K562 (cell line): ENCODE measurements at regions not wholly inside any gene's neighbourhood (a gene's known extent, or its start where the extent isn't known, plus 50 kb on each side); places are given as distances from the start of the nearest gene placed in this dataset.
A peak's percentile ranks its signal among the peaks of the same experiment; 100 is the strongest.

Experiments used
- ATAC-seq: fragments of 200-7000 bp; cut with Tn5 transposase; 3 replicates; pipeline ENCODE4 v1.9.1; 2020; ENCODE audit warnings: moderate library complexity
- BruUV-seq: library from RNA; stranded (reverse); fragments of 400-500 nt; replicated peaks from 2 replicates; lab custom pipeline; 2021; lab: Mats Ljungman, UMichigan
- CTCF ChIA-PET: fragments of 300-600 bp; formaldehyde crosslinking; extraction: SDS; loops from one replicate; lab custom pipeline; 2021; ENCODE audit warnings: low intra/inter-chr PET ratio; lab: Yijun Ruan, JAX
- POLR2A ChIA-PET: fragments of 300-600, 350-650 bp; sonication (Branson Sonifier 250); formaldehyde crosslinking; extraction: SDS; loops from one replicate; lab custom pipeline; 2021; ENCODE audit warnings: antibody characterized with exemption, inconsistent platforms; lab: Yijun Ruan, JAX
- DNase-seq, 4 experiments: peaks; one replicate each; pipeline versions ENCODE4 v3.0.0 to v3.0.0-alpha.2; 2011 to 2018; ENCODE audit warnings: low spot score in 3 of 4, mixed read lengths in 3 of 4; ENCODE audit errors: extremely low read depth in 1 of 4
- FAIRE-seq: peaks from 2 replicates; lab custom pipeline; 2011; peaks lifted over from hg19 to GRCh38; lab: Jason Lieb, UNC
- H2AFZ ChIP-seq: 2 replicates; pipeline ENCODE4 v1.6.0; 2011; ENCODE audit warnings: low read depth, low read length, control low read depth, inconsistent platforms
- H3K27ac ChIP-seq: fragments of 200-600 bp; 3 replicates; pipeline ENCODE4 v1.8.0; 2011; ENCODE audit warnings: low read depth, mild to moderate bottlenecking, control low read depth, inconsistent platforms, low read length, moderate library complexity, mixed read lengths; ENCODE audit errors: extremely low read depth
- H3K27me3 ChIP-seq, 2 experiments: fragments of 300-600 bp in 1 of 2; 2 replicates in 1 of 2; 3 replicates in 1 of 2; pipeline versions ENCODE4 v1.6.0 to v1.8.0; 2011; ENCODE audit warnings: inconsistent platforms in 2 of 2, low read length in 2 of 2, mild to moderate bottlenecking in 1 of 2, mixed read lengths in 1 of 2, moderate library complexity in 1 of 2; ENCODE audit not compliant: control insufficient read depth in 2 of 2, insufficient read depth in 2 of 2
- H3K36me3 ChIP-seq: fragments of 300-600 bp; 3 replicates; pipeline ENCODE4 v1.8.0; 2011; ENCODE audit warnings: mild to moderate bottlenecking, low read length, inconsistent platforms; ENCODE audit not compliant: control insufficient read depth, insufficient read depth
- H3K4me1 ChIP-seq, 2 experiments: fragments of 200-600 bp in 1 of 2; replicated peaks in 1 of 2; 2 replicates in 1 of 2; 3 replicates in 1 of 2; pipeline versions ENCODE4 v1.5.1 to v1.8.0; 2011; ENCODE audit warnings: inconsistent platforms in 2 of 2, low read length in 2 of 2, mild to moderate bottlenecking in 1 of 2, mixed read lengths in 1 of 2, moderate library complexity in 1 of 2; ENCODE audit not compliant: control insufficient read depth in 2 of 2, insufficient read depth in 2 of 2
- H3K4me2 ChIP-seq: 2 replicates; pipeline ENCODE4 v1.6.1; 2011; ENCODE audit warnings: low read length, control low read depth, inconsistent platforms, mixed read lengths; ENCODE audit not compliant: insufficient read depth
- H3K4me3 ChIP-seq: fragments of 200-600 bp; sonication (generic), shearing (Covaris generic); 2 replicates; pipeline ENCODE4 v1.5.1; 2016; ENCODE audit warnings: control low read depth, inconsistent platforms
- H3K79me2 ChIP-seq: fragments of 200-600 bp; 3 replicates; pipeline ENCODE4 v1.8.0; 2011; ENCODE audit warnings: low read length, inconsistent platforms; ENCODE audit not compliant: control insufficient read depth, insufficient read depth
- H3K9ac ChIP-seq, 2 experiments: 2 replicates each; pipeline versions ENCODE4 v1.6.0 to v1.6.1; 2011; ENCODE audit warnings: low read depth in 2 of 2, low read length in 2 of 2, control low read depth in 1 of 2, inconsistent platforms in 1 of 2, mild to moderate bottlenecking in 1 of 2, mixed read lengths in 1 of 2; ENCODE audit not compliant: insufficient read depth in 1 of 2
- H3K9me1 ChIP-seq: one replicate; pipeline ENCODE4 v1.6.0; 2011; ENCODE audit warnings: inconsistent platforms, mild to moderate bottlenecking, low read length, moderate library complexity; ENCODE audit not compliant: control insufficient read depth, insufficient read depth
- H3K9me3 ChIP-seq: replicated peaks from 2 replicates; pipeline ENCODE4 v1.5.1; 2011; ENCODE audit warnings: low read depth, low read length, inconsistent platforms; ENCODE audit not compliant: control insufficient read depth, insufficient read depth
- H4K20me1 ChIP-seq: replicated peaks from 2 replicates; pipeline ENCODE4 v1.6.1; 2011; ENCODE audit warnings: low read length, inconsistent platforms, mixed read lengths; ENCODE audit not compliant: control insufficient read depth, insufficient read depth
- BMI1 ChIP-seq: fragments of 150-350 bp; IDR thresholded peaks from 2 replicates; pipeline ENCODE4 v1.6.1; 2014; ENCODE audit warnings: low read length
- HLTF ChIP-seq: fragments of 450-650 bp; IDR thresholded peaks from 2 replicates; pipeline ENCODE4 v1.6.1; 2016
- MAFF ChIP-seq: IDR thresholded peaks from 2 replicates; pipeline ENCODE4 v1.6.1; 2012; ENCODE audit warnings: low read length, improper control_type of control experiment
- MTA1 ChIP-seq: fragments of 450-650 bp; IDR thresholded peaks from 2 replicates; pipeline ENCODE4 v1.6.1; 2017; ENCODE audit warnings: borderline replicate concordance
- NKRF ChIP-seq: fragments of 450-650 bp; IDR thresholded peaks from 2 replicates; pipeline ENCODE4 v1.6.1; 2016; ENCODE audit warnings: borderline replicate concordance
- POLR2AphosphoS5 ChIP-seq: IDR thresholded peaks from 2 replicates; pipeline ENCODE4 v1.6.1; 2011; ENCODE audit warnings: mild to moderate bottlenecking, low read depth, low read length, moderate library complexity; ENCODE audit not compliant: control insufficient read depth, insufficient read depth
- SIN3A ChIP-seq, 2 experiments: fragments of 150-350 bp in 1 of 2; IDR thresholded peaks; 2 replicates each; pipeline ENCODE4 v1.6.1; 2011 to 2016; ENCODE audit warnings: borderline replicate concordance in 2 of 2, low read depth in 2 of 2, low read length in 2 of 2, mild to moderate bottlenecking in 2 of 2, moderate library complexity in 2 of 2; ENCODE audit not compliant: control insufficient read depth in 1 of 2
- ZFP36 ChIP-seq: fragments of 150-350 bp; IDR thresholded peaks from 2 replicates; pipeline ENCODE4 v1.6.1; 2018; ENCODE audit warnings: low read length, low read depth; ENCODE audit not compliant: partially characterized antibody
- ZNF212 ChIP-seq: fragments of 450-650 bp; formaldehyde crosslinking; IDR thresholded peaks from 2 replicates; pipeline ENCODE4 v1.4.0; 2020; ENCODE audit warnings: mild to moderate bottlenecking
- ZSCAN29 ChIP-seq: fragments of 450-650 bp; IDR thresholded peaks from 2 replicates; pipeline ENCODE4 v1.6.1; 2017
- WGBS: fragments of 100-300 bp; shearing (Covaris generic); methylation state at CpG from one replicate; pipeline ENCODE4 v1.1.6; 2016; ENCODE audit warnings: low coverage, mixed read lengths; ENCODE audit not compliant: insufficient coverage; ENCODE audit errors: missing lambda C conversion rate; 5-methylcytosine and 5-hydroxymethylcytosine counted together
- in situ Hi-C: fragments of 300-500 bp; cut with MboI; formaldehyde crosslinking; loops from 4 replicates; pipeline ENCODE4 v1.15.0; 2018; ENCODE audit warnings: inconsistent platforms, mixed read lengths
- intact Hi-C: fragments of 100-400 bp; cut with micrococcal nuclease; formaldehyde crosslinking; loops from 2 replicates; pipeline ENCODE4 v1.14.2; 2022

- H3K79me2 ChIP-seq: peaks cover 18% of the 10 kb centered on the region; the same call in 2 of the 3 replicates
- H3K4me3 ChIP-seq: no peak overlapping the region
- H3K27ac ChIP-seq: no peak overlapping the region
- no peaks in the 10 kb centered on the region for H3K27me3 ChIP-seq
- no peak overlapping the region for H3K4me2 ChIP-seq
- ChIA-PET POLR2A (interaction anchor here (1.3 kb wide), 1 partner anchor 13 kb away, joined by 3 read pairs; no protein-coding TSS in a partner anchor), CTCF (no interaction called here)
- no peaks in the 10 kb centered on the region for H3K4me1 ChIP-seq
- H3K9ac ChIP-seq: no peak overlapping the region
- no TSS peak for BruUV-seq
- no peak for FAIRE-seq
- 0 out of 2 replicates have a peak, but pooled peaks cover 1% of the 10 kb centered on the region for H3K9me3 ChIP-seq
- WGBS: 55% methylated on average over 3 of the region's 3 CpGs
- no peak overlapping the region for H2AFZ ChIP-seq
- H4K20me1 ChIP-seq: no peaks in the 10 kb centered on the region
- peak; percentile 25; the same call in 1 of the 3 replicates for ATAC-seq
- no peak for TF ChIP-seq MAFF
- TF ChIP-seq ZNF212 (CRISPR knock-in tag): no peak
- no peak for TF ChIP-seq SIN3A (IDR thresholded peaks at IDR 0.05; ENCODE audit: borderline replicate concordance in 2 of 2, control insufficient read depth in 1 of 2, low read depth in 2 of 2, low read length in 2 of 2)
- no peak for TF ChIP-seq MTA1
- no peak for TF ChIP-seq NKRF
- TF ChIP-seq POLR2AphosphoS5: no peak
- no peak for TF ChIP-seq HLTF
- TF ChIP-seq BMI1: no peak
- no peak for TF ChIP-seq ZSCAN29
- TF ChIP-seq ZFP36: no peak
- DNase-seq: no peak
- H3K36me3 ChIP-seq: no peaks in the 10 kb centered on the region
- in situ Hi-C loops (no loop called here), intact Hi-C loops (no loop called here)
- no peaks in the 10 kb centered on the region for H3K9me1 ChIP-seq
Measured at GRCh38 chr7:86980223-86980622, 79.2 kb downstream of the ELAPOR2 start.
